Effector memory CD8-positive, alpha-beta T cell (primary cell): ENCODE measurements at regions not wholly inside any gene's neighbourhood (a gene's known extent, or its start where the extent isn't known, plus 50 kb on each side); places are given as distances from the start of the nearest gene placed in this dataset.
"Not testable (repeated sequence)": the region's sequence is repeated elsewhere in the genome, so short reads cannot be mapped to it uniquely, and the experiment has no call there.

Experiments
- ATAC-seq: fragments of 150-1000 bp; cut with Tn5 transposase; replicated peaks from 2 replicates; pipeline ENCODE4 v1.10.0; 2021; ENCODE audit warnings: mild to moderate bottlenecking, moderate library complexity
- DNase-seq, 3 experiments: peaks; one replicate each; pipeline ENCODE4 v3.0.0; 2021
- H3K27ac Mint-ChIP-seq, 2 donors: one replicate each; pipeline ENCODE4 v1.8.0; 2022; ENCODE audit warnings: mild to moderate bottlenecking in 2 of 2, mixed read lengths in 2 of 2, moderate library complexity in 2 of 2
- H3K27me3 Mint-ChIP-seq, 2 donors: one replicate each; pipeline ENCODE4 v1.8.0; 2022; ENCODE audit warnings: mixed read lengths in 2 of 2
- H3K36me3 Mint-ChIP-seq: one replicate; pipeline ENCODE4 v1.8.0; 2022; ENCODE audit warnings: mild to moderate bottlenecking, moderate library complexity, mixed read lengths; ENCODE audit not compliant: insufficient read depth
- H3K4me1 Mint-ChIP-seq, 2 donors: one replicate each; pipeline ENCODE4 v1.8.0; 2022; ENCODE audit warnings: low read depth in 2 of 2, mixed read lengths in 2 of 2
- H3K4me3 Mint-ChIP-seq, 2 donors: one replicate each; pipeline ENCODE4 v1.8.0; 2022; ENCODE audit warnings: mild to moderate bottlenecking in 2 of 2, mixed read lengths in 2 of 2, moderate library complexity in 2 of 2
- H3K9me3 Mint-ChIP-seq, 2 donors: one replicate each; pipeline ENCODE4 v1.8.0; 2022; ENCODE audit warnings: mixed read lengths in 2 of 2

- peaks cover 17 to 20% of the 10 kb centered on the region in 2 donors for H3K9me3 Mint-ChIP-seq
- H3K4me1 Mint-ChIP-seq, result no peaks in the 10 kb centered on the region
- H3K27ac Mint-ChIP-seq, result no peak overlapping the region
- no peaks in the 10 kb centered on the region for H3K27me3 Mint-ChIP-seq
- DNase-seq (no peak), ATAC-seq (no peak)
- H3K36me3 Mint-ChIP-seq, result no peaks in the 10 kb centered on the region
- no peak overlapping the region for H3K4me3 Mint-ChIP-seq
These were observed 237.5 kb upstream of the ADRA1B start for GRCh38 chr5:159678657-159679392.

DNA sequence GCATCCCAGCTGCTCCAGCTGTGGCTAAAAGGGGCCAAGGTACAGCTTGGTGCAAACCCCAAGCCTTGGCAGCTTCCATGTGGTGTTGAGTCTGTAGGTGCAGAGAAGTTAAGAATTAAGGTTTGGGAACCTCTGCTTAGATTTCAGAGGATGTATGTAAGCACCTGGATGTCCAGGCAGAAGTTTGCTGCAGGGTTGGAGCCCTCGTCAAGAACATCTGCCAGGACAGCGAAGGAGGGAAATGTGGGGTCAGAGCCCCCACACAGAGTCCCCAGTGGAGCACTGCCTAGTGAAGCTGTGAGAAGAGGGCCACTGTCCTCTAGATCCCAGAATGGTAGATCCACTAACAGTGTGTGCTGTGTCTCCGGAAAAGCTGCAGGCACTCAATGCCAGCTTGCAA lies 236.2 kb upstream of the ADRA1B start:
- Mint-ChIP-seq H3K4me3 (no peak overlapping the region), H3K9me3 (peaks cover 17 to 19% of the 10 kb centered on the region in 2 donors), H3K4me1 (no peaks in the 10 kb centered on the region), H3K27ac (no peak overlapping the region), H3K36me3 (no peaks in the 10 kb centered on the region), H3K27me3 (no peaks in the 10 kb centered on the region)
- ATAC-seq, result no peak
- no peak for DNase-seq

GRCh38 chr5:159681661-159682060 lies 234.6 kb upstream of the ADRA1B start:
- H3K4me1 Mint-ChIP-seq, result no peaks in the 10 kb centered on the region
- H3K27me3 Mint-ChIP-seq, result peaks cover 11 to 12% of the 10 kb centered on the region in 2 donors
- ATAC-seq (no peak), DNase-seq (no peak)
- H3K9me3 Mint-ChIP-seq, result peaks cover 17 to 19% of the 10 kb centered on the region in 2 donors
- no peak overlapping the region for H3K4me3 Mint-ChIP-seq
- H3K36me3 Mint-ChIP-seq, result no peaks in the 10 kb centered on the region
- H3K27ac Mint-ChIP-seq, result no peak overlapping the region

- no peaks in the 10 kb centered on the region for H3K4me1 Mint-ChIP-seq
- peaks cover 17 to 19% of the 10 kb centered on the region in 2 donors for H3K9me3 Mint-ChIP-seq
- H3K4me3 Mint-ChIP-seq, result no peak overlapping the region
- DNase-seq (no peak), ATAC-seq (no peak)
- H3K36me3 Mint-ChIP-seq, result no peaks in the 10 kb centered on the region
- H3K27me3 Mint-ChIP-seq, result peaks cover 21 to 22% of the 10 kb centered on the region in 2 donors
- H3K27ac Mint-ChIP-seq, result no peak overlapping the region
These were observed 233.7 kb upstream of the ADRA1B start for GRCh38 chr5:159682623-159683022.

- peaks cover 61 to 66% of the 10 kb centered on the region in 2 donors for H3K27me3 Mint-ChIP-seq
These were observed 228.4 kb upstream of the ADRA1B start for GRCh38 chr5:159687892-159688291.

DNA sequence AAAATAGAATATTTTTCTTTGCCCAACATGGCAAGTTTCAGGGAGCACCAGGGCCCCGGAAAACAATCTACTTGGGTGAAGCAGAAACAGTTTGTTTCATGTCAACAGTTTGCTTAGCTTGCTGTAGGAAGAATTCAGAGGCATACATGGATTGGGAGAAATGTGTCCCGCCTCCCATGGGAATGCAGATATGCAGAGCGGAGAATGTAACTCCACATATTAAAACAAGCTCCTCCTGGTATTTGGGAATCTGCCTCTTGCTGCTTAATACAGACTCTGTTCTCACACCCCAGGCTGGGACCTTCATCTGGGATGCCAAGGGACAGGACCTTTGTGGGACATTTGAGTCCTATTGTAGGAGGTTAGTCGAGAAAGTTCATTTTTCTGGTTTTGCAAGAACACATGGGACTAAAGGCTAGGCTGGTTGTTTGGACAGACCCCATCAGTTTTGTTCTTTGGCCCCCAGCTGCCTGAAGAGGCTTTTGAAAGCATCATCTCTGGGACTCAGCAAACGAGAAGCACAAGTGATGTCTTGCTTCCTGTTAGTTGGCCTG lies 220.5 kb upstream of the ADRA1B start:
- Mint-ChIP-seq H3K9me3 (peaks cover 0 to 12% of the 10 kb centered on the region in 2 donors), H3K4me3 (no peak overlapping the region), H3K27ac (no peak overlapping the region), H3K36me3 (peaks cover 3% of the 10 kb centered on the region), H3K27me3 (peaks cover 20 to 31% of the 10 kb centered on the region in 2 donors), H3K4me1 (no peaks in the 10 kb centered on the region)
- ATAC-seq, result no peak
- no peak for DNase-seq

More at GRCh38 chr5:159687892-159688291, 228.4 kb upstream of the ADRA1B start:
- not testable (repeated sequence) for H3K4me3 Mint-ChIP-seq, DNase-seq, H3K4me1 Mint-ChIP-seq, H3K27ac Mint-ChIP-seq, H3K36me3 Mint-ChIP-seq, ATAC-seq
- H3K9me3 Mint-ChIP-seq, result peaks cover 0 to 11% of the 10 kb centered on the region in 2 donors

DNA sequence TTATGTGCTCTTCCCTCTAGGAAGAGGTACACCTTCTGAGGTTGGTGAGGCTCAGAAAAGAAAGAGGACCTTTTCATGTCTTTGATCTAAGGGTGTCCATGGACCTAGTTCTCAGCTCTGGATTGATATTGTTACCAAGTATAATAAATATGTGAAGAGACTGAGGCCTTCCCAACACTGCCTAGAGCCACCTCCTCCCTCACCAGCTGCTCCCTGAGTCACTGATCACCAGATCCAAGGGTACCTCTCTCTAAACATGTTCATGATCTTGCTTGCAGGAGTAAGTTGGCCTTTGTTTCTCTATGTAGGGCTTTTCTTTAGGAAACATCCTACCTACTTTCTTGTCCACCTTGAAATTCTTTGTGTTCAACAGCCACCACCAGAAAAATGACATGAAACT lies 218.8 kb upstream of the ADRA1B start:
- DNase-seq, result no peak

DNA sequence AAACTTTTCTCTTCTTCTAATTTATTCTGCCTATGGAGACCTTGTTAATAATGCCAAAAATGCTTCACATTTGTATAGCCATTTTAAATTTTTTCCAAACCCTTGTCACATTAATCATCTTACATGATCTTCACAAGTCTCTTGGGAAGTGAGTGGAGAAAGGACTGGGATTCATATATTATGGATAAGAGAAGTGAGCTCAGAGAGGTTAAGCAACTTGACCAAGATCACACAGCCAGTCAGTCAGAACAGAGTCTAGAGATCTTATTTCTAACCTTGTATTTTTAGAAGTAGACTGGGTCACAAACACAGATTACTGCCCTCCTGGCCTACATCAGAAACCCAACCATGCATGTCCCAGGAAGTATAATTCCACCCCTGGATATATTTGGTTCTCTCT lies 218.0 kb upstream of the ADRA1B start:
- no peaks in the 10 kb centered on the region for H3K9me3 Mint-ChIP-seq
- ATAC-seq (no peak), DNase-seq (no peak)
- H3K36me3 Mint-ChIP-seq, result peaks cover 3% of the 10 kb centered on the region
- H3K4me3 Mint-ChIP-seq, result no peak overlapping the region
- peaks cover 18 to 31% of the 10 kb centered on the region in 2 donors for H3K27me3 Mint-ChIP-seq
- no peaks in the 10 kb centered on the region for H3K4me1 Mint-ChIP-seq
- H3K27ac Mint-ChIP-seq, result no peak overlapping the region

More for the DNA sequence above, 218.8 kb upstream of the ADRA1B start:
- no peak for ATAC-seq
- no peaks in the 10 kb centered on the region for H3K4me1 Mint-ChIP-seq
- peaks cover 3% of the 10 kb centered on the region for H3K36me3 Mint-ChIP-seq
- no peak overlapping the region for H3K27ac Mint-ChIP-seq
- peaks cover 0 to 5% of the 10 kb centered on the region in 2 donors for H3K9me3 Mint-ChIP-seq
- no peak overlapping the region for H3K4me3 Mint-ChIP-seq
- peaks cover 17 to 28% of the 10 kb centered on the region in 2 donors for H3K27me3 Mint-ChIP-seq

GRCh38 chr5:159700016-159700415 lies 216.3 kb upstream of the ADRA1B start:
- Mint-ChIP-seq H3K9me3 (no peaks in the 10 kb centered on the region), H3K4me3 (no peak overlapping the region), H3K36me3 (peaks cover 3% of the 10 kb centered on the region), H3K27ac (no peak overlapping the region), H3K27me3 (peaks cover 24 to 48% of the 10 kb centered on the region in 2 donors), H3K4me1 (no peaks in the 10 kb centered on the region)
- no peak for ATAC-seq
- no peak for DNase-seq

DNA sequence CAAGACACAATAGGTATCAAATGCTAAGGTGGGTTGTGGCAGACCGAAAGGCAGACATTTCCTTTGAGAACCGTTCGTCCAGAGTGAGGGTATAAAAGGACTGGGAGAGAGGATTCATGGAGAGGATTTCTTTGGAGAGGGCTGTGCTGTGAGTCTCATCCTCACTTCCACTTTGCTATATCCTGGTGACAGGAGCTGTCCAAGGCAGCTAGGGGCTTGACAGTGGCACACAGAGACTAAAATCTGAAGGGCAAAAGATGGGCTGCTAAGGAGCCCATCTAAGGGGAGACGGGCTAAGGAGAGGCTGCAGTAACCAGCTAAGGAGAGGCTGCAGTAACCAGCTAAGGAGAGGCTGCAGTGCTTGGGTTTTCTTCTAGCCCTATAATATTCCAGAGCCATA lies 214.0 kb upstream of the ADRA1B start:
- no peak overlapping the region for H3K4me3 Mint-ChIP-seq
- DNase-seq (no peak), ATAC-seq (no peak)
- no peak overlapping the region for H3K27ac Mint-ChIP-seq
- H3K9me3 Mint-ChIP-seq, result no peaks in the 10 kb centered on the region
- H3K36me3 Mint-ChIP-seq, result peaks cover 3% of the 10 kb centered on the region
- peaks cover 33 to 58% of the 10 kb centered on the region in 2 donors for H3K27me3 Mint-ChIP-seq
- no peaks in the 10 kb centered on the region for H3K4me1 Mint-ChIP-seq

DNA sequence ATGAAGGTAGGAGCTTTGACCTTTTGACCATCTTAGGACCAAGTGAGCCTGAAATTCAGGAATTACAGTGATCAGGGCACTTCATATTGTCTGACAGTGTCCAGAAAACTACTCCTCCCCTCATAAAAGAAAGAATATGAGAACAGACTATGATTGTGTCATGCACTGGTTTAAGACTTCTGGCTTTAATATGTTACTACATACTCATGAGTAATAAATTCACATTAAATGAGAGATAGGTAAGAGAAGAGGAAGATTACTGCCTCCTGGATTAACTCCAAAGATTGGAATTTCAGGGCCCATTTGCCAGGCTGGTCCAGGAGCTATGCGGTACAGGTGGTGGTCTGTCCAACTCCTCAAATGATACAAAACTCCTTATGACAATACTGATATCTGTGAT lies 213.5 kb upstream of the ADRA1B start:
- no peak for DNase-seq
- H3K4me3 Mint-ChIP-seq, result no peak overlapping the region
- peaks cover 3% of the 10 kb centered on the region for H3K36me3 Mint-ChIP-seq
- peaks cover 38 to 64% of the 10 kb centered on the region in 2 donors for H3K27me3 Mint-ChIP-seq
- no peak for ATAC-seq
- H3K27ac Mint-ChIP-seq, result no peak overlapping the region
- H3K9me3 Mint-ChIP-seq, result no peaks in the 10 kb centered on the region
- no peaks in the 10 kb centered on the region for H3K4me1 Mint-ChIP-seq

DNA sequence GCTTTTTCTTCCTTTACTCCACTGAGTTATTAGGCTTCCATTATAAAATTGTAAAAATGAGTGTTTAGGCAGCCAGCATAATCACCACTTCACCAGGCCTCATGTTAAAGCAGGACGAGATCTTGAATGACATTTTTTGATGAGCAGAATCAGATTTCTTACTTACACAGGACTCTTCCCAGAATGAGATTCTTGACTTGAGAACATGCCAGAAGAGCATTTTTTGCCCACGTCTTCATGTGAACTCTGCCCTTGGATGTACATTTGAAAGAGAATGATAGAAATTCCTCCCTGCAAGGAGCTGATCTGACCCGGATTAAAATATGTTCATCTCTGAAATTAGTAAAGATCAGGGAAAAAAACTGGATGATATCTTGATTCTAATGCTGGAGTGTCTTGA lies 212.1 kb upstream of the ADRA1B start:
- no peaks in the 10 kb centered on the region for H3K9me3 Mint-ChIP-seq
- H3K27ac Mint-ChIP-seq, result no peak overlapping the region
- ATAC-seq (no peak), DNase-seq (no peak)
- H3K27me3 Mint-ChIP-seq, result peaks cover 38 to 55% of the 10 kb centered on the region in 2 donors
- no peaks in the 10 kb centered on the region for H3K36me3 Mint-ChIP-seq
- no peaks in the 10 kb centered on the region for H3K4me1 Mint-ChIP-seq
- H3K4me3 Mint-ChIP-seq, result no peak overlapping the region

GRCh38 chr5:159705948-159706347 lies 210.3 kb upstream of the ADRA1B start:
- ATAC-seq (no peak), DNase-seq (no peak)
- Mint-ChIP-seq H3K27me3 (peaks cover 46 to 51% of the 10 kb centered on the region in 2 donors), H3K4me1 (no peaks in the 10 kb centered on the region), H3K36me3 (no peaks in the 10 kb centered on the region), H3K9me3 (no peaks in the 10 kb centered on the region), H3K27ac (no peak overlapping the region), H3K4me3 (no peak overlapping the region)

- H3K27ac Mint-ChIP-seq, result no peak overlapping the region
- no peaks in the 10 kb centered on the region for H3K4me1 Mint-ChIP-seq
- DNase-seq (no peak), ATAC-seq (no peak)
- H3K4me3 Mint-ChIP-seq, result no peak overlapping the region
- no peaks in the 10 kb centered on the region for H3K36me3 Mint-ChIP-seq
- H3K9me3 Mint-ChIP-seq, result no peaks in the 10 kb centered on the region
- H3K27me3 Mint-ChIP-seq, result peaks cover 35 to 48% of the 10 kb centered on the region in 2 donors
These were observed 208.2 kb upstream of the ADRA1B start for GRCh38 chr5:159708090-159708489.
